Trophoblast cell (in vitro differentiated cells and primary cell): ENCODE measurements at regions not wholly inside any gene's neighbourhood (a gene's known extent, or its start where the extent isn't known, plus 50 kb on each side); places are given as distances from the start of the nearest gene placed in this dataset.
"Not testable (repeated sequence)": the region's sequence is repeated elsewhere in the genome, so short reads cannot be mapped to it uniquely, and the experiment has no call there.

ENCODE experiments used
- DNase-seq, 2 donors: peaks; one replicate each; pipeline ENCODE4 v3.0.0-alpha.2; 2016
- H2AFZ ChIP-seq: 2 replicates; pipeline ENCODE4 v1.6.1; 2013; ENCODE audit warnings: low read length, moderate library complexity, mild to moderate bottlenecking; ENCODE audit not compliant: insufficient read depth, poor library complexity
- H2AK5ac ChIP-seq: 2 replicates; pipeline ENCODE4 v1.6.1; 2013; ENCODE audit warnings: mild to moderate bottlenecking, low read length
- H2BK120ac ChIP-seq: 2 replicates; pipeline ENCODE4 v1.6.1; 2013; ENCODE audit warnings: low read length, mild to moderate bottlenecking, moderate library complexity; ENCODE audit not compliant: insufficient read depth, poor library complexity
- H2BK12ac ChIP-seq: 2 replicates; pipeline ENCODE4 v1.6.1; 2013; ENCODE audit warnings: mild to moderate bottlenecking, low read length, moderate library complexity
- H2BK5ac ChIP-seq: 2 replicates; pipeline ENCODE4 v1.6.1; 2013; ENCODE audit warnings: low read length, low read depth, moderate library complexity, mild to moderate bottlenecking; ENCODE audit not compliant: poor library complexity
- H3K14ac ChIP-seq: 2 replicates; pipeline ENCODE4 v1.6.1; 2013; ENCODE audit warnings: mild to moderate bottlenecking, low read length
- H3K18ac ChIP-seq: 2 replicates; pipeline ENCODE4 v1.6.1; 2013; ENCODE audit warnings: mild to moderate bottlenecking, low read length
- H3K23ac ChIP-seq: 2 replicates; pipeline ENCODE4 v1.6.1; 2013; ENCODE audit warnings: low read length
- H3K27ac ChIP-seq: 2 replicates; pipeline ENCODE4 v1.5.1; 2013; ENCODE audit warnings: low read depth, mild to moderate bottlenecking, inconsistent platforms, low read length, moderate library complexity
- H3K27me3 ChIP-seq: 2 replicates; pipeline ENCODE4 v1.6.1; 2013; ENCODE audit warnings: inconsistent platforms, mild to moderate bottlenecking, low read length, moderate library complexity; ENCODE audit not compliant: insufficient read depth
- H3K36me3 ChIP-seq, 2 experiments: 1 replicate in 1 of 2; 2 replicates in 1 of 2; pipeline ENCODE4 v1.6.1; 2013; ENCODE audit warnings: low read length in 2 of 2, mild to moderate bottlenecking in 2 of 2, moderate library complexity in 1 of 2; ENCODE audit not compliant: insufficient read depth in 2 of 2, control insufficient read depth in 1 of 2
- H3K4ac ChIP-seq: 2 replicates; pipeline ENCODE4 v1.6.1; 2013; ENCODE audit warnings: low read depth, mild to moderate bottlenecking, low read length, moderate library complexity
- H3K4me1 ChIP-seq, 2 experiments: 1 replicate in 1 of 2; 2 replicates in 1 of 2; pipeline ENCODE4 v1.6.1; 2013; ENCODE audit warnings: low read length in 2 of 2, mild to moderate bottlenecking in 2 of 2, moderate library complexity in 1 of 2; ENCODE audit not compliant: insufficient read depth in 2 of 2, control insufficient read depth in 1 of 2
- H3K4me2 ChIP-seq: 2 replicates; pipeline ENCODE4 v1.6.1; 2013; ENCODE audit warnings: inconsistent platforms, mild to moderate bottlenecking, low read length, moderate library complexity
- H3K4me3 ChIP-seq: 2 replicates; pipeline ENCODE4 v1.5.1; 2013; ENCODE audit warnings: mild to moderate bottlenecking, low read depth, low read length, inconsistent platforms
- H3K79me1 ChIP-seq: one replicate; pipeline ENCODE4 v1.6.1; 2013; ENCODE audit warnings: low read length
- H3K79me2 ChIP-seq: 2 replicates; pipeline ENCODE4 v1.6.1; 2013; ENCODE audit warnings: low read length, mild to moderate bottlenecking; ENCODE audit not compliant: control insufficient read depth, insufficient read depth, poor library complexity
- H3K9ac ChIP-seq: 2 replicates; pipeline ENCODE4 v1.6.1; 2013; ENCODE audit warnings: mild to moderate bottlenecking, low read length
- H3K9me3 ChIP-seq: 2 replicates; pipeline ENCODE4 v1.6.1; 2013; ENCODE audit warnings: low read depth, mild to moderate bottlenecking, control low read depth, inconsistent platforms, low read length; ENCODE audit not compliant: insufficient read depth
- H4K12ac ChIP-seq: 2 replicates; pipeline ENCODE4 v1.6.1; 2013; ENCODE audit warnings: low read depth, mild to moderate bottlenecking, low read length, moderate library complexity
- H4K8ac ChIP-seq: 2 replicates; pipeline ENCODE4 v1.6.1; 2013; ENCODE audit warnings: low read depth, mild to moderate bottlenecking, low read length, moderate library complexity
- H4K91ac ChIP-seq: one replicate; pipeline ENCODE4 v1.6.1; 2013; ENCODE audit warnings: low read depth, mild to moderate bottlenecking, low read length, moderate library complexity
- WGBS: extraction: QIAGEN DNeasy Blood & Tissue Kit; methylation state at CpG from one replicate; pipeline ENCODE4 v1.1.7; 2013; ENCODE audit warnings: missing lambda C conversion rate; ENCODE audit not compliant: insufficient read length, insufficient coverage; ENCODE audit errors: extremely low coverage; 5-methylcytosine and 5-hydroxymethylcytosine counted together

DNA sequence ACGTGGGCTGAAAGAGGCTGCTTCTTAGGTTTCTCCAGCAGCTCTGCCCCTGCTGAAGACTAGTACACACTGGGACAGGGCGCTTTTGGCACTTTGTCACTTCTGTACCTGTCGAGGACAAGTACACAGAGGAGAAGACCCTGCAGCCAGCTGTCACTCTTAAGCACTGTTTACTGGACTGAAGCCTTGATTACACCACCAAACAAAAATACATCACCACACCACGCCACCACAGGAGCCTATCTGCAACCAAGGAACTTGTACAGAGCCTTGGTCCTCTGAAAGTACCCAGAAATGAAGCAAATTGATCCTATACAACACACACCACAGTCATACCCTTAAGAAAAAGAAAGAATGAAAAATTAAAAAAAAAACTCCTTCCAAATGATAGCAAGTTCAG lies 1509.5 kb upstream of the TPTE start:
- not testable (repeated sequence) for H3K27ac ChIP-seq, H3K14ac ChIP-seq, H3K18ac ChIP-seq, H2AFZ ChIP-seq, H2AK5ac ChIP-seq, H4K12ac ChIP-seq, H3K23ac ChIP-seq, H3K9ac ChIP-seq, H4K91ac ChIP-seq, DNase-seq, H3K79me1 ChIP-seq, H2BK5ac ChIP-seq, H3K79me2 ChIP-seq, H3K4ac ChIP-seq, H3K4me1 ChIP-seq, H3K4me3 ChIP-seq, H2BK120ac ChIP-seq, H3K27me3 ChIP-seq, H3K36me3 ChIP-seq, H2BK12ac ChIP-seq, H4K8ac ChIP-seq, H3K4me2 ChIP-seq
- WGBS: no CpG with 5 or more reads among the region's 4 CpGs
- H3K9me3 ChIP-seq: peaks cover 39% of the 10 kb centered on the region

DNA sequence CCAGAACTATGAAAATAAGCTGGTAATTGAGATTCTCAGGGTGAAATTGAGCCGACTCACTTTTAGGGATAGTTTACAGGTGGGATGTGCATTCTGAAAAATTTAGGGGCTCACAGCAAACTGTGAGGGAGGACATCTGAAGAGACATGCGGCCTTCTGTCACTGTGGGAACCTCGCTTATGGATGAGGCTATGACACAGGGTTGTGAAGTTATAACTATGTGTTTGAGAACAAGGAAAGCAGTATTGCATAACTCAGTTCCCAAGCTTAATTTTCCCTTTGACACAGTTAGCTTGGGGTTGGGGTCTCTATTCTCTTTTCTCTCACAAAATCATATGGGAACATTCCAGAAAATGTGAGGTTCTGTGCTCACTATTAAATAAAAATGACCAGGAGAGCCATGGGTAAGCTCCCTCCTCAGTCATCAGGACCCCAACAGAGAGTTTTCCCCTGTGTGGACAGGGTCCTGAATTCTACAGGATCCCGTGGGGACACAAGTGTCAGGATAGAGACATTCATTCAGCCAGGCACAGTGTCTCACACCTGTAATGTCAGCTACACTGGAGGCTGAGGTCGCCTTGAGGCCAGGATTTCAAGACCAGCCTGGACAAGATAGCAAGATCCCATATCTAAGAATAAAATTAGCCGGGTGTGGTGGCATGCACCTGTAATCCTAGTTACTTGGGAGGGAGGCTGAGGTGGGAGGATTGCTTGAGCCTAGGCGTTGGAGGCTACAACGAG lies 1507.7 kb upstream of the TPTE start:
- H4K91ac ChIP-seq, H3K27me3 ChIP-seq, H3K4ac ChIP-seq, H3K36me3 ChIP-seq, H4K8ac ChIP-seq, H3K4me2 ChIP-seq, H3K14ac ChIP-seq, H3K79me1 ChIP-seq, H3K9ac ChIP-seq, H3K27ac ChIP-seq, H2BK120ac ChIP-seq, H3K4me1 ChIP-seq, H2AK5ac ChIP-seq, H4K12ac ChIP-seq, H3K79me2 ChIP-seq, H3K4me3 ChIP-seq, H3K18ac ChIP-seq, H2BK12ac ChIP-seq, H2AFZ ChIP-seq, H2BK5ac ChIP-seq, H3K23ac ChIP-seq: not testable (repeated sequence)
- WGBS: no CpG with 5 or more reads among the region's 8 CpGs
- peak in 1 of 2 donors; percentile 59 for DNase-seq
- peaks cover 47% of the 10 kb centered on the region for H3K9me3 ChIP-seq

DNA sequence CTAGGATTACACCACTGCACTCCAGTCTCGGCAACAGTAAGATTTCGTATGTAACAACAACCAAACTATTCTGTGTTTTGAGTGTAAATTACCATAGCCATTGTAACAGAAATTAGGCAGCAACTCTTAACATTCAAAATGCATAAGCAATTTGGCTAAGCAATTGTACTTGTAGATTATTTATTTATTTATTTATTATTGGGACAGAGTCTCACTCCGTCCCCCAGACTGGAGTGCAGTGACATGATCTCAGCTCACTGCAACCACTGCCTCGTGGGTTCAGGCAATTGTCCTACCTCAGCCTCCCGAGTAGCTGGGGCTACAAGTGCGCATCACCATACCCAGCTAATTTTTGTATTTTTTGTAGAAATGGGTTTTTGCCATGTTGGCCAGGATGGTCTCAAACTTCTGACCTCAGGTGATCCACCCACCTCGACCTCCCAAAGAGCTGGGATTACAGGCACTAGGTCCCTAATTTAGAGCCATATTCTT lies 1507.1 kb upstream of the TPTE start:
- H3K36me3 ChIP-seq, H3K27ac ChIP-seq, H3K23ac ChIP-seq, H4K8ac ChIP-seq, H3K4me3 ChIP-seq, H3K4me2 ChIP-seq, H3K79me1 ChIP-seq, H2BK120ac ChIP-seq, H4K91ac ChIP-seq, H3K27me3 ChIP-seq, H2BK12ac ChIP-seq, H3K14ac ChIP-seq, H2AFZ ChIP-seq, H3K9ac ChIP-seq, H4K12ac ChIP-seq, H2BK5ac ChIP-seq, H3K79me2 ChIP-seq, H2AK5ac ChIP-seq, H3K4ac ChIP-seq, H3K18ac ChIP-seq, H3K4me1 ChIP-seq: not testable (repeated sequence)
- H3K9me3 ChIP-seq: peaks cover 47% of the 10 kb centered on the region
- DNase-seq: peak in 1 of 2 donors; percentile 23
- no CpG with 5 or more reads among the region's 7 CpGs for WGBS

DNA sequence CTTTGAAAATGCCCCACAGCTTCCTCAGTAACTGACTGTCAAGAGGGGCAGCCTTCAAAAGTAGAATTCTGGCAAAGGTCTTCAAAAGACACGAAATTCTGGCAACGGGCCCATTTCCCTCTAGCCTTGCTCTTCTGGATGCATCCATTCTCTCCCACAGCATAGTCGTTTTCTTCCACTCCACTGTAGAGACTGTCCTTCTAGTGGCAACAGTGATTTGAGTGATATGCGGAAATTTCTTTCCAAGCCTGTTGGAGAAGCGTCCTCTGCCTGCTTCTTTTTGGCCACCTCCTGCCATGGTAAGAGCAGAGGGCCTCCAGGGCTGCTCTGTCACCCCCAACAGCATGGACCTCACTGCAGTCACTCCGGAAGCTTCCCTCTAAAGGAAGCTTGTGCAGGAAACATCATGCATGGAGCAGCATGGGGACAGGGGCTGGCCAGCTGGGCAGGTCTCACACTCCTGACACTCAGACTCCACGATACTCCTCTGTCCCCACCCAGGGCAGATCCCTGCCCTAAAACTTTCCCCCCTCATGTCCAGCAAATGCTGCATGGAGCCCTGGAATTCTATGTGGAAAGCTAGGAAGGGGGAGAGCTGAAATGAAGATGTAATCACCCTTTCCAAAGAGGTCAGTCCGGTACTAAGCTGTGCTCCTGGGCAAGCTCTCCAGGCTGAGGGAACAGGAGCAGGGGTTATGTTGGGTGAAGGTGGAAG lies 1505.7 kb upstream of the TPTE start:
- H2AFZ ChIP-seq, H3K18ac ChIP-seq, H2BK5ac ChIP-seq, H3K4me3 ChIP-seq, H3K27ac ChIP-seq, H3K14ac ChIP-seq, H2BK120ac ChIP-seq, H3K36me3 ChIP-seq, H2AK5ac ChIP-seq, H3K79me1 ChIP-seq, H3K79me2 ChIP-seq, H4K12ac ChIP-seq, H3K27me3 ChIP-seq, H2BK12ac ChIP-seq, H3K4me1 ChIP-seq, DNase-seq, H3K23ac ChIP-seq, H4K91ac ChIP-seq, H3K4me2 ChIP-seq, H3K4ac ChIP-seq, H4K8ac ChIP-seq: not testable (repeated sequence)
- Histone ChIP-seq H3K9me3 (peaks cover 46% of the 10 kb centered on the region), H3K9ac (peak overlapping the region; percentile 0)
- no CpG with 5 or more reads among the region's 8 CpGs for WGBS
